H9 (cell line): ENCODE measurements at regions not wholly inside any gene's neighbourhood (a gene's known extent, or its start where the extent isn't known, plus 50 kb on each side); places are given as distances from the start of the nearest gene placed in this dataset.

Experiments
- DNase-seq: peaks from one replicate; pipeline ENCODE4 v3.0.0-alpha.2; 2017
- H2AFZ ChIP-seq: one replicate; pipeline ENCODE4 v1.6.1; 2013; ENCODE audit warnings: mild to moderate bottlenecking, low read length, control low read depth, moderate library complexity
- H2AK5ac ChIP-seq: 2 replicates; pipeline ENCODE4 v1.6.1; 2013; ENCODE audit warnings: low read length, control low read depth, mixed read lengths; ENCODE audit not compliant: insufficient read length
- H2BK120ac ChIP-seq: one replicate; pipeline ENCODE4 v1.6.1; 2013; ENCODE audit warnings: low read depth, mild to moderate bottlenecking, low read length, control low read depth, inconsistent platforms; ENCODE audit not compliant: poor library complexity, severe bottlenecking
- H2BK12ac ChIP-seq: 2 replicates; pipeline ENCODE4 v1.6.1; 2013; ENCODE audit warnings: low read length, control low read depth, mixed read lengths, low read depth; ENCODE audit not compliant: insufficient read length
- H2BK15ac ChIP-seq: 2 replicates; pipeline ENCODE4 v1.6.1; 2013; ENCODE audit warnings: low read depth, low read length, control low read depth
- H2BK20ac ChIP-seq: one replicate; pipeline ENCODE4 v1.6.1; 2013; ENCODE audit warnings: low read depth, mild to moderate bottlenecking, low read length, control low read depth, inconsistent platforms; ENCODE audit not compliant: poor library complexity, severe bottlenecking
- H2BK5ac ChIP-seq: 2 replicates; pipeline ENCODE4 v1.6.1; 2013; ENCODE audit warnings: low read length, control low read depth, mixed read lengths; ENCODE audit not compliant: insufficient read length
- H3K14ac ChIP-seq: 2 replicates; pipeline ENCODE4 v1.6.1; 2013; ENCODE audit warnings: low read length, control low read depth; ENCODE audit not compliant: insufficient read depth
- H3K18ac ChIP-seq: 2 replicates; pipeline ENCODE4 v1.6.1; 2013; ENCODE audit warnings: low read depth, mild to moderate bottlenecking, mixed read lengths, low read length, control low read depth; ENCODE audit not compliant: insufficient read length
- H3K23ac ChIP-seq: 2 replicates; pipeline ENCODE4 v1.6.1; 2013; ENCODE audit warnings: low read length, control low read depth, mixed read lengths, low read depth; ENCODE audit not compliant: insufficient read length
- H3K23me2 ChIP-seq: 2 replicates; pipeline ENCODE4 v1.6.1; 2013; ENCODE audit warnings: low read depth, mild to moderate bottlenecking, mixed read lengths, low read length, control low read depth; ENCODE audit not compliant: insufficient read length, poor library complexity, severe bottlenecking
- H3K27ac ChIP-seq: 2 replicates; pipeline ENCODE4 v1.5.1; 2013; ENCODE audit warnings: low read length, control low read depth, mixed read lengths, low read depth; ENCODE audit not compliant: insufficient read length
- H3K27me3 ChIP-seq: 2 replicates; pipeline ENCODE4 v1.6.1; 2013; ENCODE audit warnings: low read length, control low read depth, inconsistent platforms; ENCODE audit not compliant: insufficient read depth
- H3K4ac ChIP-seq: 2 replicates; pipeline ENCODE4 v1.6.1; 2013; ENCODE audit warnings: low read depth, mild to moderate bottlenecking, control low read depth, inconsistent platforms, low read length, moderate library complexity
- H3K4me1 ChIP-seq: 2 replicates; pipeline ENCODE4 v1.6.1; 2013; ENCODE audit warnings: low read length, control low read depth, inconsistent platforms; ENCODE audit not compliant: insufficient read depth
- H3K4me2 ChIP-seq: 2 replicates; pipeline ENCODE4 v1.6.1; 2013; ENCODE audit warnings: low read length, control low read depth, mixed read lengths; ENCODE audit not compliant: insufficient read length, insufficient read depth
- H3K56ac ChIP-seq: 2 replicates; pipeline ENCODE4 v1.6.1; 2013; ENCODE audit warnings: low read depth, mild to moderate bottlenecking, mixed read lengths, low read length, control low read depth; ENCODE audit not compliant: insufficient read length
- H3K79me1 ChIP-seq: 2 replicates; pipeline ENCODE4 v1.6.1; 2013; ENCODE audit warnings: low read depth, mild to moderate bottlenecking, moderate library complexity, low read length, control low read depth, inconsistent platforms; ENCODE audit not compliant: insufficient read depth, poor library complexity, severe bottlenecking
- H3K79me2 ChIP-seq: 2 replicates; pipeline ENCODE4 v1.6.1; 2013; ENCODE audit warnings: low read length, control low read depth, inconsistent platforms; ENCODE audit not compliant: insufficient read depth
- H3K9ac ChIP-seq: 2 replicates; pipeline ENCODE4 v1.6.1; 2013; ENCODE audit warnings: low read length, control low read depth, mixed read lengths; ENCODE audit not compliant: insufficient read length; ENCODE audit errors: extremely low read depth
- H3K9me3 ChIP-seq: one replicate; pipeline ENCODE4 v1.6.1; 2013; ENCODE audit warnings: low read depth, low read length, inconsistent platforms; ENCODE audit not compliant: control insufficient read depth
- H3T11ph ChIP-seq: one replicate; pipeline ENCODE4 v1.6.1; 2013; ENCODE audit warnings: mild to moderate bottlenecking, low read length, control low read depth, inconsistent platforms
- H4K20me1 ChIP-seq: one replicate; pipeline ENCODE4 v1.6.1; 2013; ENCODE audit not compliant: control insufficient read depth, insufficient read length, insufficient read depth
- H4K5ac ChIP-seq: 2 replicates; pipeline ENCODE4 v1.6.1; 2013; ENCODE audit warnings: low read depth, mild to moderate bottlenecking, mixed read lengths, low read length, control low read depth; ENCODE audit not compliant: insufficient read length
- H4K8ac ChIP-seq: replicated peaks from 2 replicates; pipeline ENCODE4 v1.6.1; 2013; ENCODE audit warnings: low read length, control low read depth, mixed read lengths, low read depth; ENCODE audit not compliant: insufficient read length
- H4K91ac ChIP-seq: 2 replicates; pipeline ENCODE4 v1.6.1; 2013; ENCODE audit warnings: low read depth, mild to moderate bottlenecking, moderate library complexity, mixed read lengths, low read length, control low read depth; ENCODE audit not compliant: insufficient read length
- H3K27ac Mint-ChIP-seq, 3 experiments: 2 replicates in 2 of 3; 3 replicates in 1 of 3; pipeline ENCODE4 v1.8.0; 2020 to 2021; ENCODE audit warnings: mixed read lengths in 3 of 3, mild to moderate bottlenecking in 1 of 3, moderate library complexity in 1 of 3
- H3K27me3 Mint-ChIP-seq: 2 replicates; pipeline ENCODE4 v1.8.0; 2021; ENCODE audit warnings: low read depth, mild to moderate bottlenecking, moderate library complexity, mixed read lengths
- H3K36me3 Mint-ChIP-seq, 3 experiments: 2 replicates in 2 of 3; 3 replicates in 1 of 3; pipeline ENCODE4 v1.8.0; 2020 to 2021; ENCODE audit warnings: low read depth in 3 of 3, mixed read lengths in 3 of 3; ENCODE audit not compliant: insufficient read depth in 1 of 3
- H3K4me1 Mint-ChIP-seq, 2 experiments: 2 replicates each; pipeline ENCODE4 v1.8.0; 2020; ENCODE audit warnings: mixed read lengths in 2 of 2
- H3K4me3 Mint-ChIP-seq, 2 experiments: 2 replicates in 1 of 2; 3 replicates in 1 of 2; pipeline ENCODE4 v1.8.0; 2020 to 2021; ENCODE audit warnings: mild to moderate bottlenecking in 2 of 2, mixed read lengths in 2 of 2, moderate library complexity in 1 of 2
- H3K9me3 Mint-ChIP-seq, 2 experiments: 2 replicates in 1 of 2; 3 replicates in 1 of 2; pipeline ENCODE4 v1.8.0; 2020; ENCODE audit warnings: mild to moderate bottlenecking in 2 of 2, mixed read lengths in 2 of 2, moderate library complexity in 1 of 2
- WGBS: extraction: QIAGEN DNeasy Blood & Tissue Kit; methylation state at CpG from one replicate; pipeline ENCODE4 v1.1.7; 2013; ENCODE audit warnings: missing lambda C conversion rate, low lambda C conversion rate, mixed read lengths; ENCODE audit not compliant: insufficient read length; ENCODE audit errors: extremely low coverage; 5-methylcytosine and 5-hydroxymethylcytosine counted together
- TF ChIP-seq, protein P1 (sequence below): fragments of 200-600 bp; sonication (generic); conservative IDR thresholded peaks from 3 replicates; pipeline ENCODE4 v1.8.0; 2021; ENCODE audit warnings: antibody characterized with exemption, mild to moderate bottlenecking

- H3K79me2 ChIP-seq: no peaks in the 10 kb centered on the region
- no peak overlapping the region; a peak in 3 of 5 replicates for H3K4me3 Mint-ChIP-seq
- H3K9me3 ChIP-seq: no peaks in the 10 kb centered on the region
- H3K9ac ChIP-seq: no peak overlapping the region
- H2BK12ac ChIP-seq: no peak overlapping the region
- H2BK5ac ChIP-seq: no peak overlapping the region
- H3K56ac ChIP-seq: no peak overlapping the region
- peak overlapping the region; percentile 14 for H2AFZ ChIP-seq
- H3K4me2 ChIP-seq: peak overlapping the region; percentile 43
- H3T11ph ChIP-seq: no peak overlapping the region
- no peaks in the 10 kb centered on the region for H3K9me3 Mint-ChIP-seq
- H3K4me1 ChIP-seq: no peaks in the 10 kb centered on the region
- no peak overlapping the region for H3K4ac ChIP-seq
- H3K23ac ChIP-seq: no peak overlapping the region
- H3K23me2 ChIP-seq: no peaks in the 10 kb centered on the region
- no peak overlapping the region for H2AK5ac ChIP-seq
- H3K18ac ChIP-seq: peak overlapping the region; percentile 56
- H4K20me1 ChIP-seq: no peaks in the 10 kb centered on the region
- no peak overlapping the region for H3K27ac ChIP-seq
- H4K5ac ChIP-seq: no peak overlapping the region
- H2BK120ac ChIP-seq: no peak overlapping the region
- peaks cover 25% of the 10 kb centered on the region for H3K27me3 Mint-ChIP-seq
- no peak overlapping the region for H2BK15ac ChIP-seq
- H3K27me3 ChIP-seq: no peaks in the 10 kb centered on the region
- H4K8ac ChIP-seq: no peak overlapping the region
- TF ChIP-seq, protein P1, sequence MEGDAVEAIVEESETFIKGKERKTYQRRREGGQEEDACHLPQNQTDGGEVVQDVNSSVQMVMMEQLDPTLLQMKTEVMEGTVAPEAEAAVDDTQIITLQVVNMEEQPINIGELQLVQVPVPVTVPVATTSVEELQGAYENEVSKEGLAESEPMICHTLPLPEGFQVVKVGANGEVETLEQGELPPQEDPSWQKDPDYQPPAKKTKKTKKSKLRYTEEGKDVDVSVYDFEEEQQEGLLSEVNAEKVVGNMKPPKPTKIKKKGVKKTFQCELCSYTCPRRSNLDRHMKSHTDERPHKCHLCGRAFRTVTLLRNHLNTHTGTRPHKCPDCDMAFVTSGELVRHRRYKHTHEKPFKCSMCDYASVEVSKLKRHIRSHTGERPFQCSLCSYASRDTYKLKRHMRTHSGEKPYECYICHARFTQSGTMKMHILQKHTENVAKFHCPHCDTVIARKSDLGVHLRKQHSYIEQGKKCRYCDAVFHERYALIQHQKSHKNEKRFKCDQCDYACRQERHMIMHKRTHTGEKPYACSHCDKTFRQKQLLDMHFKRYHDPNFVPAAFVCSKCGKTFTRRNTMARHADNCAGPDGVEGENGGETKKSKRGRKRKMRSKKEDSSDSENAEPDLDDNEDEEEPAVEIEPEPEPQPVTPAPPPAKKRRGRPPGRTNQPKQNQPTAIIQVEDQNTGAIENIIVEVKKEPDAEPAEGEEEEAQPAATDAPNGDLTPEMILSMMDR: no peak
- no CpG with 5 or more reads among the region's 20 CpGs for WGBS
- H3K27ac Mint-ChIP-seq: no peak overlapping the region
- H3K14ac ChIP-seq: no peak overlapping the region
- no peak overlapping the region for H2BK20ac ChIP-seq
- peaks cover 8 to 13% of the 10 kb centered on the region in 2 experiments for H3K4me1 Mint-ChIP-seq
- peak; percentile 82 for DNase-seq
- H4K91ac ChIP-seq: no peak overlapping the region
- H3K79me1 ChIP-seq: no peaks in the 10 kb centered on the region
- H3K36me3 Mint-ChIP-seq: no peaks in the 10 kb centered on the region; a peak in 1 of 7 replicates
Measured at GRCh38 chr15:69812861-69813261, 284.9 kb downstream of the TLE3 start.
